ENCODE measurements at regions not wholly inside any gene's neighbourhood (a gene's known extent, or its start where the extent isn't known, plus 50 kb on each side); places are given as distances from the start of the nearest gene placed in this dataset.

DNA sequence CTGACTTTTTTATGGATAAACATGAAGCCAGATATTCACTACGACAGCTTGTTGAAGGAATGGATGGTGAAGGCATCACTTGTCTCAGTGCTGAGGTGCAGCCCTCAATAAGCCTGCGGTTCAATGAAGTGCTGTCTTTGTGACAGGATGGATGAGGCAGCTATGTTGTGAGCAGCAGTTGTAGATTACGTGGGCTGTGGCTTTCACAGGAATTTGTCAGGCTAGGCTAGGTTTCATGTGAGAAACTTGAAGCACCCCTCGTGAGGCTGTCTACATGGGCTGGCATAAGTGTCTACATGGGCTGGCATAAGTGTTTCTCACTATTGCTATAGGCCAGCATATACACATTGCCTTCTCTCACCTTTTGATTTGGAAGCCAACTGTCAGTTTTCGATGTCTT, 1050.0 kb downstream of the ADGRL3 start:
- Histone ChIP-seq H3K4me3 (no peak overlapping the region), H3K9me3 (no peaks in the 10 kb centered on the region), H3K4me1 (replicated peaks) (no peaks in the 10 kb centered on the region), H3K27ac (no peak overlapping the region), H3K36me3 (no peaks in the 10 kb centered on the region), H3K27me3 (replicated peaks; ENCODE audit: insufficient read depth) (no peaks in the 10 kb centered on the region)
- DNase-seq (ENCODE audit: low spot score), result no peak
- WGBS, result 84% methylated on average over 5 of the region's 5 CpGs
- intact Hi-C loops (cut with DNase I), result no loop called here
- TF ChIP-seq, protein P1, sequence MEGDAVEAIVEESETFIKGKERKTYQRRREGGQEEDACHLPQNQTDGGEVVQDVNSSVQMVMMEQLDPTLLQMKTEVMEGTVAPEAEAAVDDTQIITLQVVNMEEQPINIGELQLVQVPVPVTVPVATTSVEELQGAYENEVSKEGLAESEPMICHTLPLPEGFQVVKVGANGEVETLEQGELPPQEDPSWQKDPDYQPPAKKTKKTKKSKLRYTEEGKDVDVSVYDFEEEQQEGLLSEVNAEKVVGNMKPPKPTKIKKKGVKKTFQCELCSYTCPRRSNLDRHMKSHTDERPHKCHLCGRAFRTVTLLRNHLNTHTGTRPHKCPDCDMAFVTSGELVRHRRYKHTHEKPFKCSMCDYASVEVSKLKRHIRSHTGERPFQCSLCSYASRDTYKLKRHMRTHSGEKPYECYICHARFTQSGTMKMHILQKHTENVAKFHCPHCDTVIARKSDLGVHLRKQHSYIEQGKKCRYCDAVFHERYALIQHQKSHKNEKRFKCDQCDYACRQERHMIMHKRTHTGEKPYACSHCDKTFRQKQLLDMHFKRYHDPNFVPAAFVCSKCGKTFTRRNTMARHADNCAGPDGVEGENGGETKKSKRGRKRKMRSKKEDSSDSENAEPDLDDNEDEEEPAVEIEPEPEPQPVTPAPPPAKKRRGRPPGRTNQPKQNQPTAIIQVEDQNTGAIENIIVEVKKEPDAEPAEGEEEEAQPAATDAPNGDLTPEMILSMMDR (IDR thresholded peaks at IDR 0.05), result no peak
- TF ChIP-seq POLR2AphosphoS5 (IDR thresholded peaks at IDR 0.05), result no peak
- TF ChIP-seq POLR2A (IDR thresholded peaks at IDR 0.05), result no peak

DNA sequence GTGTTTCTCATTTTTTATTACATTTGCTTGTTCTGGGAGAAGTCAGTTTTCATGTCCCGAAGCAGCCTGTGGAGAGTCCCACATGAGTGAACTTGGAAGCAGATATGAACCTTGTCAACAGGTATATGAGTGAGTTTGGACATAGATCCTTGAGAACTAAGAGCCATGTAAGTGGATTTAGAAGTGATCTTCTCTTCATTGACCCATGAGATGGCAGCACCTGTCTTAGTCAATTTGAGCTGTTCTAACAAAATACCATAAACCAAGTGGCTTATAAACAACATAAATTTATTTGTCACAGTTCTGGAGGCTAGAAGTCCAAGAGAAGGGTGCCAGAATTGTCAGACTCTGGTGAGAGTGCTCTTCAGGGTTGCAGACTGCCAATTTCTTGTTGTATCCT, 1043.8 kb downstream of the ADGRL3 start:
- TF ChIP-seq POLR2AphosphoS5 (IDR thresholded peaks at IDR 0.05), result no peak
- TF ChIP-seq POLR2A (IDR thresholded peaks at IDR 0.05), result no peak
- TF ChIP-seq, protein P1 (IDR thresholded peaks at IDR 0.05), result no peak
- Histone ChIP-seq H3K36me3 (no peaks in the 10 kb centered on the region), H3K9me3 (no peaks in the 10 kb centered on the region), H3K4me3 (no peak overlapping the region), H3K4me1 (replicated peaks) (no peaks in the 10 kb centered on the region), H3K27me3 (replicated peaks; ENCODE audit: insufficient read depth) (no peaks in the 10 kb centered on the region), H3K27ac (no peak overlapping the region)
- intact Hi-C loops (cut with DNase I), result no loop called here
- no peak for DNase-seq (ENCODE audit: low spot score)
- 82% methylated on average over 1 of the region's 1 CpG for WGBS

DNA sequence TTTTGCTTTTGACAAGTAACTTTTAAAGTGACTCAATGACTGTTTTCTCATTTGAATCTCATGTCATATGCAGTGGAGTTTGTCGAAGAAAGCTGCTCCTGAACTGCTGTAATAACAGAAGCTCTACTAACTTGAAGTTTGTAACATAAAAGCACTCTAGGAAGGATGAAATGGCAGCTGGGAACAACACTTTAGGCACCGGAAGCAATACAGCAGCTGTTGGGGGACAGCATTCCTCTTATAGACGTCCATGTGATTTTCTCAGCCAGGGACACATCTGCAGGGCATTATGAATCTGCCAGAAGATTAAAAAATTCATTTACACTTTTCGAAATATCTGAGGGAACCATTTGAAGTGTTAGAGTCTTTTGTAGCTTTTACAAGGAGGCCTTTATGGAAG, 1035.8 kb downstream of the ADGRL3 start:
- TF ChIP-seq POLR2AphosphoS5 (IDR thresholded peaks at IDR 0.05) (no peak), POLR2A (IDR thresholded peaks at IDR 0.05) (no peak)
- no peak for DNase-seq (ENCODE audit: low spot score)
- 71% methylated on average over 4 of the region's 4 CpGs for WGBS

DNA sequence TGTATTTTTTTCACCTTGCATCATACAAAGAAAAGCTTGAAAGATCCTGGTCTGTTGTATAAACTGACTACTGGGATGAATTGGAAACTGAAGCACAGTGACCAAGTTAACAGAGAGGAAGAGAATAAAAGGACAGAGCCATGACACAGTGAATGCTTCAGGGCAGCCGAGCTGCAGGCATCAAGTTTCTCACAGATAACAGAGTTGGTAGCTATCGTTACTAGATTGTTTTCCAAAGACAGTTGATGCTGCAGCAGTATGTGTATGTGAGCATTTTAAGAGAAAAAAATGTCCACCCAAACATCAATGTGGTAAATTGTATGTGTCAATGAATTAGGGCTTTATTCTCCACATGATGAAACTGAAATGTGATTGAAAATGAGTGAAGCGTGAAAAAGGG, 1032.7 kb downstream of the ADGRL3 start:
- H3K9me3 ChIP-seq, result no peaks in the 10 kb centered on the region
- TF ChIP-seq POLR2AphosphoS5 (IDR thresholded peaks at IDR 0.05) (no peak), POLR2A (IDR thresholded peaks at IDR 0.05) (no peak)
- TF ChIP-seq, protein P1 (IDR thresholded peaks at IDR 0.05), result no peak
- DNase-seq (ENCODE audit: low spot score), result no peak
- WGBS, result 50% methylated on average over 3 of the region's 3 CpGs
- intact Hi-C loops (cut with DNase I), result no loop called here
- no peak overlapping the region for H3K4me3 ChIP-seq
- H3K27me3 ChIP-seq (replicated peaks; ENCODE audit: insufficient read depth), result no peaks in the 10 kb centered on the region
- H3K36me3 ChIP-seq, result no peaks in the 10 kb centered on the region
- H3K27ac ChIP-seq, result no peak overlapping the region
- H3K4me1 ChIP-seq (replicated peaks), result no peaks in the 10 kb centered on the region

More for the DNA sequence above, 1035.8 kb downstream of the ADGRL3 start:
- H3K9me3 ChIP-seq, result no peaks in the 10 kb centered on the region
- no peak overlapping the region for H3K4me3 ChIP-seq
- no peak overlapping the region for H3K27ac ChIP-seq
- H3K27me3 ChIP-seq (replicated peaks; ENCODE audit: insufficient read depth), result no peaks in the 10 kb centered on the region
- H3K4me1 ChIP-seq (replicated peaks), result no peaks in the 10 kb centered on the region
- no peaks in the 10 kb centered on the region for H3K36me3 ChIP-seq
- intact Hi-C loops (cut with DNase I), result no loop called here

DNA sequence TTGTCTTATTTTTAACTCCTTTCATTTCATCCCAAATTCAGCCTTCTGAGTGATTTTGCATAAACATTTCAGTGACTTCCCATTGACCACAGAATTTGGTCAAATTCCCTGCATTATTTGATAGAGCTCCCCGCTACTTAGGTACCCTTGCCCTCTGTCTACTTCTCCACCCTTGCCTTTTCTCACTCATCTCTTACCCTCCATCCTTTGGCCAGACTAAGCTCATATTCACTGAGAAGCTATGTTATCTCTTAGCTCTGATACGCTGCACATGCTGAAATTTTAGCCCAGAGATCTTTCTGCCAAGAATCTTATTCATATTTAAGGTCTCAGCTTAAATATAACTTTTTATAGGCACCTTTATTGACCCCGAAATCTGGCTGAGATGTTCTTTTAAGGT, 1031.9 kb downstream of the ADGRL3 start:
- no peaks in the 10 kb centered on the region for H3K27me3 ChIP-seq (replicated peaks; ENCODE audit: insufficient read depth)
- DNase-seq (ENCODE audit: low spot score), result no peak
- 90% methylated on average over 3 of the region's 3 CpGs for WGBS
- intact Hi-C loops (cut with DNase I), result no loop called here
- no peak overlapping the region for H3K27ac ChIP-seq
- H3K4me1 ChIP-seq (replicated peaks), result no peaks in the 10 kb centered on the region
- no peak overlapping the region for H3K4me3 ChIP-seq
- H3K9me3 ChIP-seq, result no peaks in the 10 kb centered on the region
- H3K36me3 ChIP-seq, result no peaks in the 10 kb centered on the region
- TF ChIP-seq POLR2A (IDR thresholded peaks at IDR 0.05), result no peak

DNA sequence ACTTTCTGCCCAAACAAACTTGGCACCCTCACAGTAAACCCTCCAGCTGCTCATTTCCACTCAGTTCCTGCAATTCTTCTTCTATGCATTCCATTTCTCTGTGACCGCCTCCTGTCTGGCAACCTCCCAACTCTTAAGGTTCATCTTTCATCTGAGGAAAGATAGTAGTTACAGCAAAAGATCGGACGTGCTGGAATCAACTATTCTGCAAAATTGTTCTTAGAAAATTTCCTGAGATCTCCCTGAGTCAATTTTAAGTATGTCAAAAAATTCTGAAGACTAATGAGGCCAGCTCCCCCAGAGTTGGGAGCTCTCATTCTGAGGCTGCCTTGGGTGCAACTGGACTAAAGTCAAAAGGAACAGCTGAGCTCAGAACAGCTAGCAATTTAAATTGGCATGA, 1026.0 kb downstream of the ADGRL3 start:
- intact Hi-C loops (cut with DNase I), result no loop called here
- Histone ChIP-seq H3K4me3 (no peak overlapping the region), H3K4me1 (replicated peaks) (no peaks in the 10 kb centered on the region), H3K36me3 (no peaks in the 10 kb centered on the region), H3K9me3 (no peaks in the 10 kb centered on the region), H3K27me3 (replicated peaks; ENCODE audit: insufficient read depth) (no peaks in the 10 kb centered on the region), H3K27ac (no peak overlapping the region)
- TF ChIP-seq POLR2AphosphoS5 (IDR thresholded peaks at IDR 0.05), result no peak
- TF ChIP-seq, protein P1 (IDR thresholded peaks at IDR 0.05), result no peak
- TF ChIP-seq POLR2A (IDR thresholded peaks at IDR 0.05), result no peak
- DNase-seq (ENCODE audit: low spot score), result no peak
- 17% methylated on average over 3 of the region's 3 CpGs for WGBS

Data from prostate gland (tissue), 2 donors.